GM23338 (cell line): ENCODE measurements at regions not wholly inside any gene's neighbourhood (a gene's known extent, or its start where the extent isn't known, plus 50 kb on each side); places are given as distances from the start of the nearest gene placed in this dataset.

Experiments
- ATAC-seq: fragments of 200-7000 bp; cut with Tn5 transposase; 3 replicates; pipeline ENCODE4 v1.9.1; 2020
- DNase-seq: peaks from one replicate; pipeline ENCODE4 v3.0.0-alpha.2; 2015; ENCODE audit warnings: low spot score
- H2AFZ ChIP-seq: fragments of 200-600 bp; sonication (generic); 2 replicates; pipeline ENCODE4 v1.8.0; 2016; ENCODE audit warnings: antibody characterized with exemption, mild to moderate bottlenecking, moderate library complexity
- H3F3A ChIP-seq: fragments of 200-600 bp; sonication (generic); replicated peaks from 2 replicates; pipeline ENCODE4 v1.8.0; 2017; ENCODE audit warnings: antibody characterized with exemption, mixed run types, low read depth
- H3K27ac ChIP-seq: fragments of 200-600 bp; sonication (generic); 2 replicates; pipeline ENCODE4 v1.6.1; 2016; ENCODE audit warnings: low read depth
- H3K27me3 ChIP-seq: fragments of 200-600 bp; sonication (generic); 2 replicates; pipeline ENCODE4 v1.8.0; 2016; ENCODE audit warnings: mild to moderate bottlenecking, mixed run types, moderate library complexity; ENCODE audit not compliant: insufficient read depth
- H3K36me3 ChIP-seq: fragments of 200-600 bp; sonication (generic); 2 replicates; pipeline ENCODE4 v1.8.0; 2016; ENCODE audit warnings: mild to moderate bottlenecking; ENCODE audit not compliant: insufficient read depth
- H3K4me1 ChIP-seq: fragments of 200-600 bp; sonication (generic); 2 replicates; pipeline ENCODE4 v1.8.0; 2016; ENCODE audit warnings: mild to moderate bottlenecking, moderate library complexity; ENCODE audit not compliant: insufficient read depth
- H3K4me2 ChIP-seq: fragments of 200-600 bp; sonication (generic); 2 replicates; pipeline ENCODE4 v1.7.1; 2017; ENCODE audit warnings: mixed run types
- H3K4me3 ChIP-seq: fragments of 200-600 bp; sonication (generic); 2 replicates; pipeline ENCODE4 v1.6.1; 2016; ENCODE audit warnings: mixed run types
- H3K79me2 ChIP-seq: fragments of 200-600 bp; sonication (generic); replicated peaks from 2 replicates; pipeline ENCODE4 v1.8.0; 2017; ENCODE audit warnings: mild to moderate bottlenecking; ENCODE audit not compliant: insufficient read depth
- H3K9me2 ChIP-seq: fragments of 200-600 bp; sonication (generic); 2 replicates; pipeline ENCODE4 v1.8.0; 2017; ENCODE audit not compliant: insufficient read depth
- H4K20me1 ChIP-seq: fragments of 200-600 bp; sonication (generic); replicated peaks from 2 replicates; pipeline ENCODE4 v1.8.0; 2017; ENCODE audit warnings: mild to moderate bottlenecking; ENCODE audit not compliant: insufficient read depth
- H3K27ac Mint-ChIP-seq: 2 replicates; pipeline ENCODE4 v1.8.0; 2020; ENCODE audit warnings: inconsistent platforms, mild to moderate bottlenecking, moderate library complexity, mixed read lengths
- H3K27me3 Mint-ChIP-seq: 3 replicates; pipeline ENCODE4 v1.8.0; 2022; ENCODE audit warnings: low read depth, mild to moderate bottlenecking, moderate library complexity, mixed read lengths, inconsistent platforms; ENCODE audit not compliant: insufficient read depth, poor library complexity
- H3K36me3 Mint-ChIP-seq: 3 replicates; pipeline ENCODE4 v1.8.0; 2021; ENCODE audit warnings: low read depth, mild to moderate bottlenecking, inconsistent platforms, moderate library complexity, mixed read lengths
- H3K4me1 Mint-ChIP-seq: 3 replicates; pipeline ENCODE4 v1.8.0; 2020; ENCODE audit warnings: mild to moderate bottlenecking, inconsistent platforms, mixed read lengths
- H3K4me3 Mint-ChIP-seq: 3 replicates; pipeline ENCODE4 v1.8.0; 2021; ENCODE audit warnings: moderate library complexity, mild to moderate bottlenecking, inconsistent platforms, mixed read lengths
- H3K9me3 Mint-ChIP-seq: 3 replicates; pipeline ENCODE4 v1.8.0; 2020; ENCODE audit warnings: moderate library complexity, mild to moderate bottlenecking, inconsistent platforms, mixed read lengths
- CREB1 ChIP-seq: fragments of 250-450 bp; sonication (Bioruptor Pico); IDR thresholded peaks from 2 replicates; pipeline ENCODE4 v1.5.0; 2020; ENCODE audit warnings: low read depth, mild to moderate bottlenecking, moderate library complexity
- ETS1 ChIP-seq: IDR thresholded peaks from 2 replicates; pipeline ENCODE4 v1.6.1; 2016; ENCODE audit warnings: antibody characterized with exemption
- EZH2 ChIP-seq: fragments of 200-600 bp; sonication (generic); IDR thresholded peaks from one replicate; pipeline ENCODE4 v1.8.0; 2017; ENCODE audit warnings: antibody characterized with exemption, mild to moderate bottlenecking, low read depth; ENCODE audit not compliant: unreplicated experiment
- EZH2phosphoT487 ChIP-seq: fragments of 200-600 bp; sonication (generic); IDR thresholded peaks from one replicate; pipeline ENCODE4 v1.8.1; 2018; ENCODE audit warnings: antibody characterized with exemption; ENCODE audit not compliant: unreplicated experiment
- JUNB ChIP-seq: IDR thresholded peaks from one replicate; pipeline ENCODE4 v1.6.1; 2016; ENCODE audit warnings: antibody characterized with exemption; ENCODE audit not compliant: unreplicated experiment
- NANOG ChIP-seq: IDR thresholded peaks from 2 replicates; pipeline ENCODE4 v1.6.1; 2016; ENCODE audit warnings: antibody characterized with exemption, borderline replicate concordance
- POLR2AphosphoS5 ChIP-seq: IDR thresholded peaks from 2 replicates; pipeline ENCODE4 v1.6.1; 2016; ENCODE audit warnings: antibody characterized with exemption, low read depth
- REST ChIP-seq: IDR thresholded peaks from one replicate; pipeline ENCODE4 v1.6.1; 2018; ENCODE audit warnings: antibody characterized with exemption; ENCODE audit not compliant: unreplicated experiment
- STAT1 ChIP-seq: IDR thresholded peaks from one replicate; pipeline ENCODE4 v1.6.1; 2016; ENCODE audit warnings: antibody characterized with exemption; ENCODE audit not compliant: unreplicated experiment
- ZNF114 ChIP-seq: fragments of 250-450 bp; sonication (Bioruptor Pico); IDR thresholded peaks from 2 replicates; pipeline ENCODE4 v1.5.0; 2020; ENCODE audit warnings: mild to moderate bottlenecking, moderate library complexity
- ZNF331 ChIP-seq: fragments of 250-450 bp; sonication (Bioruptor Pico); IDR thresholded peaks from 2 replicates; pipeline ENCODE4 v1.5.0; 2020; ENCODE audit warnings: low read depth, mild to moderate bottlenecking, moderate library complexity
- ZNF462 ChIP-seq: fragments of 250-450 bp; sonication (Bioruptor Pico); IDR thresholded peaks from 2 replicates; pipeline ENCODE4 v1.5.0; 2020; ENCODE audit warnings: mild to moderate bottlenecking, moderate library complexity

GRCh38 chr6:139497345-139497961 lies 123.0 kb upstream of the CITED2 start (continued):
- no peak for TF ChIP-seq ETS1
- TF ChIP-seq ZNF114 (CRISPR knock-in tag): no peak
- no peak for TF ChIP-seq CREB1 (CRISPR knock-in tag)
- TF ChIP-seq REST: no peak
- TF ChIP-seq ZNF331: no peak
- no peak for TF ChIP-seq EZH2phosphoT487
- TF ChIP-seq NANOG: no peak
- no peak for TF ChIP-seq STAT1

- H3K9me3 Mint-ChIP-seq: peaks cover 11% of the 10 kb centered on the region; the same call in 2 of the 3 replicates
- H3K4me3 Mint-ChIP-seq: no peak overlapping the region
- peaks cover 16% of the 10 kb centered on the region; the same call in 2 of the 3 replicates for H3K4me1 Mint-ChIP-seq
- H4K20me1 ChIP-seq: no peaks in the 10 kb centered on the region
- no peak for DNase-seq
- no peak overlapping the region for H3K27ac ChIP-seq
- no peak overlapping the region for H2AFZ ChIP-seq
- TF ChIP-seq JUNB (no peak), ZNF462 (CRISPR knock-in tag) (no peak), EZH2 (no peak), EZH2phosphoT487 (no peak), ZNF331 (no peak), NANOG (no peak), POLR2AphosphoS5 (no peak), STAT1 (no peak)
- H3K4me3 ChIP-seq: no peak overlapping the region
- no peaks in the 10 kb centered on the region for H3K79me2 ChIP-seq
- H3K4me2 ChIP-seq: no peak overlapping the region
- H3K4me1 ChIP-seq: peaks cover 6% of the 10 kb centered on the region; the same call in 1 of the 2 replicates
- H3F3A ChIP-seq: no peaks in the 10 kb centered on the region
- no peaks in the 10 kb centered on the region for H3K27me3 Mint-ChIP-seq
- H3K27me3 ChIP-seq: no peaks in the 10 kb centered on the region
- H3K36me3 Mint-ChIP-seq: peaks cover 6% of the 10 kb centered on the region; the same call in 2 of the 3 replicates
- no peaks in the 10 kb centered on the region for H3K36me3 ChIP-seq
- no peaks in the 10 kb centered on the region for H3K9me2 ChIP-seq
- no peak for ATAC-seq
- no peak overlapping the region; the same call in 1 of the 2 replicates for H3K27ac Mint-ChIP-seq
These were observed 122.4 kb upstream of the CITED2 start for GRCh38 chr6:139496654-139497344.
